ENCODE measurements at regions not wholly inside any gene's neighbourhood (a gene's known extent, or its start where the extent isn't known, plus 50 kb on each side); places are given as distances from the start of the nearest gene placed in this dataset.
"Not testable (repeated sequence)": the region's sequence is repeated elsewhere in the genome, so short reads cannot be mapped to it uniquely, and the experiment has no call there.

- no peak for TF ChIP-seq EZH2 (IDR thresholded peaks at IDR 0.05; ENCODE audit: borderline replicate concordance, low read depth, low read length, severe bottlenecking)
- no peak for TF ChIP-seq CTCF (IDR thresholded peaks at IDR 0.05; ENCODE audit: borderline replicate concordance, extremely low read depth, low read length, poor library complexity, severe bottlenecking)
- peak overlapping the region; percentile 96 for H3K27ac ChIP-seq (ENCODE audit: low read length)
- DNase-seq: no peak
- no peaks in the 10 kb centered on the region for H3K79me2 ChIP-seq (ENCODE audit: insufficient read depth, low read length)
- H3K4me1 ChIP-seq (ENCODE audit: insufficient read depth, low read length): peaks cover 56% of the 10 kb centered on the region
- peak overlapping the region; percentile 41; the same call in 1 of the 2 replicates for H3K9ac ChIP-seq (ENCODE audit: low read depth, low read length)
- peaks cover 6% of the 10 kb centered on the region for H3K9me3 ChIP-seq (ENCODE audit: insufficient read depth, low read length, severe bottlenecking)
- ATAC-seq (ENCODE audit: insufficient read depth, low read depth): no peak
- H3K4me3 ChIP-seq (ENCODE audit: low read depth in 1 of 2, low read length in 2 of 2): no peak overlapping the region
- no peaks in the 10 kb centered on the region for H3K27me3 ChIP-seq (ENCODE audit: insufficient read depth, low read length, poor library complexity)
- H3K36me3 ChIP-seq (ENCODE audit: insufficient read depth, low read length): no peaks in the 10 kb centered on the region
- H2AFZ ChIP-seq (ENCODE audit: low read depth, low read length): no peak overlapping the region
- peak overlapping the region; percentile 45; the same call in 1 of the 2 replicates for H3K4me2 ChIP-seq (ENCODE audit: insufficient read depth, low read length)
- H4K20me1 ChIP-seq (ENCODE audit: insufficient read depth, low read length): no peaks in the 10 kb centered on the region
These were observed 191.9 kb downstream of the C7orf25 start for GRCh38 chr7:42720012-42720411.

- not testable (repeated sequence) for H3K36me3 ChIP-seq (ENCODE audit: insufficient read depth, low read length); H3K9me3 ChIP-seq (ENCODE audit: insufficient read depth, low read length, severe bottlenecking); H3K9ac ChIP-seq (ENCODE audit: low read depth, low read length); ATAC-seq (ENCODE audit: insufficient read depth, low read depth); H3K4me3 ChIP-seq (ENCODE audit: low read depth in 1 of 2, low read length in 2 of 2); H2AFZ ChIP-seq (ENCODE audit: low read depth, low read length); H4K20me1 ChIP-seq (ENCODE audit: insufficient read depth, low read length); H3K4me2 ChIP-seq (ENCODE audit: insufficient read depth, low read length); H3K79me2 ChIP-seq (ENCODE audit: insufficient read depth, low read length); H3K27me3 ChIP-seq (ENCODE audit: insufficient read depth, low read length, poor library complexity); DNase-seq
- Histone ChIP-seq H3K27ac (ENCODE audit: low read length) (peak overlapping the region; percentile 96), H3K4me1 (ENCODE audit: insufficient read depth, low read length) (peaks cover 53% of the 10 kb centered on the region)
These were observed 193.4 kb downstream of the C7orf25 start for GRCh38 chr7:42718466-42718865.

GRCh38 chr7:42714356-42714755, 197.5 kb downstream of the C7orf25 start:
- Histone ChIP-seq H4K20me1 (ENCODE audit: insufficient read depth, low read length) (no peaks in the 10 kb centered on the region), H3K27ac (ENCODE audit: low read length) (no peak overlapping the region), H3K9ac (ENCODE audit: low read depth, low read length) (no peak overlapping the region), H3K4me3 (ENCODE audit: low read depth in 1 of 2, low read length in 2 of 2) (no peak overlapping the region), H3K27me3 (ENCODE audit: insufficient read depth, low read length, poor library complexity) (no peaks in the 10 kb centered on the region), H3K79me2 (ENCODE audit: insufficient read depth, low read length) (no peaks in the 10 kb centered on the region), H2AFZ (ENCODE audit: low read depth, low read length) (no peak overlapping the region), H3K36me3 (ENCODE audit: insufficient read depth, low read length) (no peaks in the 10 kb centered on the region), H3K9me3 (ENCODE audit: insufficient read depth, low read length, severe bottlenecking) (peaks cover 8% of the 10 kb centered on the region), H3K4me1 (ENCODE audit: insufficient read depth, low read length) (peaks cover 19% of the 10 kb centered on the region), H3K4me2 (ENCODE audit: insufficient read depth, low read length) (no peak overlapping the region)
- DNase-seq: no peak
- no peak for TF ChIP-seq EZH2 (IDR thresholded peaks at IDR 0.05; ENCODE audit: borderline replicate concordance, low read depth, low read length, severe bottlenecking)
- TF ChIP-seq CTCF (IDR thresholded peaks at IDR 0.05; ENCODE audit: borderline replicate concordance, extremely low read depth, low read length, poor library complexity, severe bottlenecking): no peak
- ATAC-seq (ENCODE audit: insufficient read depth, low read depth): no peak

GRCh38 chr7:42709284-42709683, 202.6 kb downstream of the C7orf25 start:
- H3K4me3 ChIP-seq (ENCODE audit: low read depth in 1 of 2, low read length in 2 of 2): no peak overlapping the region
- no peaks in the 10 kb centered on the region for H3K36me3 ChIP-seq (ENCODE audit: insufficient read depth, low read length)
- TF ChIP-seq EZH2 (IDR thresholded peaks at IDR 0.05; ENCODE audit: borderline replicate concordance, low read depth, low read length, severe bottlenecking) (no peak), CTCF (IDR thresholded peaks at IDR 0.05; ENCODE audit: borderline replicate concordance, extremely low read depth, low read length, poor library complexity, severe bottlenecking) (no peak)
- no peaks in the 10 kb centered on the region for H3K27me3 ChIP-seq (ENCODE audit: insufficient read depth, low read length, poor library complexity)
- H3K4me1 ChIP-seq (ENCODE audit: insufficient read depth, low read length): no peaks in the 10 kb centered on the region
- H3K27ac ChIP-seq (ENCODE audit: low read length): no peak overlapping the region
- H3K9ac ChIP-seq (ENCODE audit: low read depth, low read length): no peak overlapping the region
- H3K79me2 ChIP-seq (ENCODE audit: insufficient read depth, low read length): no peaks in the 10 kb centered on the region
- H4K20me1 ChIP-seq (ENCODE audit: insufficient read depth, low read length): no peaks in the 10 kb centered on the region
- ATAC-seq (ENCODE audit: insufficient read depth, low read depth) (no peak), DNase-seq (no peak)
- H3K9me3 ChIP-seq (ENCODE audit: insufficient read depth, low read length, severe bottlenecking): peaks cover 2% of the 10 kb centered on the region
- H3K4me2 ChIP-seq (ENCODE audit: insufficient read depth, low read length): no peak overlapping the region
- no peak overlapping the region for H2AFZ ChIP-seq (ENCODE audit: low read depth, low read length)

Measured in DND-41 (cell line).